ENCODE measurements at regions not wholly inside any gene's neighbourhood (a gene's known extent, or its start where the extent isn't known, plus 50 kb on each side); places are given as distances from the start of the nearest gene placed in this dataset.

- H2AFZ ChIP-seq (ENCODE audit: low read length), result no peak overlapping the region
- no peaks in the 10 kb centered on the region for H4K20me1 ChIP-seq (ENCODE audit: insufficient read depth, low read length)
- H3K4me1 ChIP-seq (ENCODE audit: insufficient read depth, low read length), result no peaks in the 10 kb centered on the region
- no peak for DNase-seq (ENCODE audit: insufficient read length, low spot score, missing footprints)
- no peak overlapping the region for H3K27ac ChIP-seq (ENCODE audit: low read depth, low read length)
- H3K4me3 ChIP-seq (ENCODE audit: insufficient read depth, low read length), result no peak overlapping the region
- H3K79me2 ChIP-seq (ENCODE audit: insufficient read depth, low read length), result no peaks in the 10 kb centered on the region
- H3K36me3 ChIP-seq (ENCODE audit: insufficient read depth, low read length), result no peaks in the 10 kb centered on the region
- no peaks in the 10 kb centered on the region for H3K27me3 ChIP-seq (ENCODE audit: insufficient read depth, low read length)
- no peak overlapping the region for H3K4me2 ChIP-seq (ENCODE audit: insufficient read depth, low read length)
- no peak for TF ChIP-seq CTCF (IDR thresholded peaks at IDR 0.05; ENCODE audit: extremely low read depth, low read depth, low read length)
- H3K9me3 ChIP-seq (ENCODE audit: low read depth, low read length), result no peaks in the 10 kb centered on the region
Observed at GRCh38 chr3:28188686-28189085, 52.7 kb upstream of the CMC1 start.

GRCh38 chr3:28191363-28191762, 50.1 kb upstream of the CMC1 start:
- H4K20me1 ChIP-seq (ENCODE audit: insufficient read depth, low read length), result no peaks in the 10 kb centered on the region
- no peaks in the 10 kb centered on the region for H3K4me1 ChIP-seq (ENCODE audit: insufficient read depth, low read length)
- no peak overlapping the region for H2AFZ ChIP-seq (ENCODE audit: low read length)
- no peaks in the 10 kb centered on the region for H3K36me3 ChIP-seq (ENCODE audit: insufficient read depth, low read length)
- H3K9me3 ChIP-seq (ENCODE audit: low read depth, low read length), result no peaks in the 10 kb centered on the region
- no peak overlapping the region for H3K4me3 ChIP-seq (ENCODE audit: insufficient read depth, low read length)
- H3K4me2 ChIP-seq (ENCODE audit: insufficient read depth, low read length), result no peak overlapping the region
- no peak for DNase-seq (ENCODE audit: insufficient read length, low spot score, missing footprints)
- H3K79me2 ChIP-seq (ENCODE audit: insufficient read depth, low read length), result no peaks in the 10 kb centered on the region
- H3K27me3 ChIP-seq (ENCODE audit: insufficient read depth, low read length), result no peaks in the 10 kb centered on the region
- no peak for TF ChIP-seq CTCF (IDR thresholded peaks at IDR 0.05; ENCODE audit: extremely low read depth, low read depth, low read length)
- no peak overlapping the region for H3K27ac ChIP-seq (ENCODE audit: low read depth, low read length)
